SK-MEL-5 (cell line): ENCODE measurements at regions not wholly inside any gene's neighbourhood (a gene's known extent, or its start where the extent isn't known, plus 50 kb on each side); places are given as distances from the start of the nearest gene placed in this dataset.
A peak's percentile ranks its signal among the peaks of the same experiment; 100 is the strongest.
"Not testable (repeated sequence)": the region's sequence is repeated elsewhere in the genome, so short reads cannot be mapped to it uniquely, and the experiment has no call there.

Experiments
- DNase-seq: peaks from one replicate; pipeline ENCODE4 v3.0.0-alpha.2; 2016; ENCODE audit warnings: low read depth, low spot score
- in situ Hi-C: cut with HindIII; loops from 2 replicates; pipeline ENCODE4 v1.10.0; 2016; ENCODE audit warnings: low sequenced_read_pairs, high pct_unique_total_duplicates, low pct_unique_long_range_greater_than_20kb

GRCh38 chr7:120160166-120160565 lies 112.8 kb upstream of the KCND2 start:
- peak; percentile 71 for DNase-seq
- in situ Hi-C loops, result no loop called here

GRCh38 chr7:120163449-120163848 lies 109.5 kb upstream of the KCND2 start:
- DNase-seq, result no peak
- in situ Hi-C loops, result no loop called here

GRCh38 chr7:120165227-120165626 lies 107.7 kb upstream of the KCND2 start:
- no peak for DNase-seq
- in situ Hi-C loops, result no loop called here

- DNase-seq, result no peak
- in situ Hi-C loops, result no loop called here
These were observed 104.9 kb upstream of the KCND2 start for GRCh38 chr7:120168066-120168465.

GRCh38 chr7:120169996-120170783 lies 102.8 kb upstream of the KCND2 start:
- in situ Hi-C loops, result no loop called here

GRCh38 chr7:120170834-120171233 lies 102.1 kb upstream of the KCND2 start:
- no peak for DNase-seq
- in situ Hi-C loops, result no loop called here

More at GRCh38 chr7:120169996-120170783, 102.8 kb upstream of the KCND2 start:
- DNase-seq, result no peak

GRCh38 chr7:120171406-120171805 lies 101.6 kb upstream of the KCND2 start:
- in situ Hi-C loops, result no loop called here

GRCh38 chr7:120180221-120180620 lies 92.8 kb upstream of the KCND2 start:
- no peak for DNase-seq
- in situ Hi-C loops, result no loop called here

More at GRCh38 chr7:120171406-120171805, 101.6 kb upstream of the KCND2 start:
- no peak for DNase-seq

- in situ Hi-C loops, result no loop called here
- no peak for DNase-seq
These were observed 91.5 kb upstream of the KCND2 start for GRCh38 chr7:120181499-120181898.

GRCh38 chr7:120184866-120185265 lies 88.1 kb upstream of the KCND2 start:
- in situ Hi-C loops, result no loop called here
- DNase-seq, result no peak

- no peak for DNase-seq
- in situ Hi-C loops, result no loop called here
These were observed 86.9 kb upstream of the KCND2 start for GRCh38 chr7:120185940-120186682.

- peak; percentile 26 for DNase-seq
- in situ Hi-C loops, result no loop called here
These were observed 86.3 kb upstream of the KCND2 start for GRCh38 chr7:120186688-120187087.

- in situ Hi-C loops, result no loop called here
- DNase-seq, result no peak
These were observed 83.4 kb upstream of the KCND2 start for GRCh38 chr7:120189623-120190022.

- in situ Hi-C loops, result no loop called here
- DNase-seq, result no peak
These were observed 82.9 kb upstream of the KCND2 start for GRCh38 chr7:120190109-120190508.

- in situ Hi-C loops, result no loop called here
These were observed 82.4 kb upstream of the KCND2 start for GRCh38 chr7:120190566-120190965.

GRCh38 chr7:120191423-120191822 lies 81.6 kb upstream of the KCND2 start:
- DNase-seq, in situ Hi-C loops: not testable (repeated sequence)

More at GRCh38 chr7:120190566-120190965, 82.4 kb upstream of the KCND2 start:
- no peak for DNase-seq

- no peak for DNase-seq
- in situ Hi-C loops, result no loop called here
These were observed 71.7 kb upstream of the KCND2 start for GRCh38 chr7:120201290-120201689.

GRCh38 chr7:120205101-120205500 lies 67.9 kb upstream of the KCND2 start:
- DNase-seq, result no peak
- in situ Hi-C loops, result no loop called here

GRCh38 chr7:120207037-120207436 lies 65.9 kb upstream of the KCND2 start:
- no peak for DNase-seq
- in situ Hi-C loops, result no loop called here
